GM23338 (cell line): ENCODE measurements at regions not wholly inside any gene's neighbourhood (a gene's known extent, or its start where the extent isn't known, plus 50 kb on each side); places are given as distances from the start of the nearest gene placed in this dataset.

Experiments used
- ATAC-seq: fragments of 200-7000 bp; cut with Tn5 transposase; 3 replicates; pipeline ENCODE4 v1.9.1; 2020
- DNase-seq: peaks from one replicate; pipeline ENCODE4 v3.0.0-alpha.2; 2015; ENCODE audit warnings: low spot score
- H2AFZ ChIP-seq: fragments of 200-600 bp; sonication (generic); 2 replicates; pipeline ENCODE4 v1.8.0; 2016; ENCODE audit warnings: antibody characterized with exemption, mild to moderate bottlenecking, moderate library complexity
- H3F3A ChIP-seq: fragments of 200-600 bp; sonication (generic); replicated peaks from 2 replicates; pipeline ENCODE4 v1.8.0; 2017; ENCODE audit warnings: antibody characterized with exemption, mixed run types, low read depth
- H3K27ac ChIP-seq: fragments of 200-600 bp; sonication (generic); 2 replicates; pipeline ENCODE4 v1.6.1; 2016; ENCODE audit warnings: low read depth
- H3K27me3 ChIP-seq: fragments of 200-600 bp; sonication (generic); 2 replicates; pipeline ENCODE4 v1.8.0; 2016; ENCODE audit warnings: mild to moderate bottlenecking, mixed run types, moderate library complexity; ENCODE audit not compliant: insufficient read depth
- H3K36me3 ChIP-seq: fragments of 200-600 bp; sonication (generic); 2 replicates; pipeline ENCODE4 v1.8.0; 2016; ENCODE audit warnings: mild to moderate bottlenecking; ENCODE audit not compliant: insufficient read depth
- H3K4me1 ChIP-seq: fragments of 200-600 bp; sonication (generic); 2 replicates; pipeline ENCODE4 v1.8.0; 2016; ENCODE audit warnings: mild to moderate bottlenecking, moderate library complexity; ENCODE audit not compliant: insufficient read depth
- H3K4me2 ChIP-seq: fragments of 200-600 bp; sonication (generic); 2 replicates; pipeline ENCODE4 v1.7.1; 2017; ENCODE audit warnings: mixed run types
- H3K4me3 ChIP-seq: fragments of 200-600 bp; sonication (generic); 2 replicates; pipeline ENCODE4 v1.6.1; 2016; ENCODE audit warnings: mixed run types
- H3K79me2 ChIP-seq: fragments of 200-600 bp; sonication (generic); replicated peaks from 2 replicates; pipeline ENCODE4 v1.8.0; 2017; ENCODE audit warnings: mild to moderate bottlenecking; ENCODE audit not compliant: insufficient read depth
- H3K9me2 ChIP-seq: fragments of 200-600 bp; sonication (generic); 2 replicates; pipeline ENCODE4 v1.8.0; 2017; ENCODE audit not compliant: insufficient read depth
- H4K20me1 ChIP-seq: fragments of 200-600 bp; sonication (generic); replicated peaks from 2 replicates; pipeline ENCODE4 v1.8.0; 2017; ENCODE audit warnings: mild to moderate bottlenecking; ENCODE audit not compliant: insufficient read depth
- H3K27ac Mint-ChIP-seq: 2 replicates; pipeline ENCODE4 v1.8.0; 2020; ENCODE audit warnings: inconsistent platforms, mild to moderate bottlenecking, moderate library complexity, mixed read lengths
- H3K27me3 Mint-ChIP-seq: 3 replicates; pipeline ENCODE4 v1.8.0; 2022; ENCODE audit warnings: low read depth, mild to moderate bottlenecking, moderate library complexity, mixed read lengths, inconsistent platforms; ENCODE audit not compliant: insufficient read depth, poor library complexity
- H3K36me3 Mint-ChIP-seq: 3 replicates; pipeline ENCODE4 v1.8.0; 2021; ENCODE audit warnings: low read depth, mild to moderate bottlenecking, inconsistent platforms, moderate library complexity, mixed read lengths
- H3K4me1 Mint-ChIP-seq: 3 replicates; pipeline ENCODE4 v1.8.0; 2020; ENCODE audit warnings: mild to moderate bottlenecking, inconsistent platforms, mixed read lengths
- H3K4me3 Mint-ChIP-seq: 3 replicates; pipeline ENCODE4 v1.8.0; 2021; ENCODE audit warnings: moderate library complexity, mild to moderate bottlenecking, inconsistent platforms, mixed read lengths
- H3K9me3 Mint-ChIP-seq: 3 replicates; pipeline ENCODE4 v1.8.0; 2020; ENCODE audit warnings: moderate library complexity, mild to moderate bottlenecking, inconsistent platforms, mixed read lengths
- CREB1 ChIP-seq: fragments of 250-450 bp; sonication (Bioruptor Pico); IDR thresholded peaks from 2 replicates; pipeline ENCODE4 v1.5.0; 2020; ENCODE audit warnings: low read depth, mild to moderate bottlenecking, moderate library complexity
- CTCF ChIP-seq, 2 experiments: fragments of 200-600 bp in 1 of 2; sonication (generic) in 1 of 2; conservative IDR thresholded peaks; 2 replicates each; pipeline versions ENCODE4 v1.5.1 to v1.6.1; 2016 to 2017; ENCODE audit warnings: antibody characterized with exemption in 2 of 2, low read depth in 2 of 2, mild to moderate bottlenecking in 2 of 2, moderate library complexity in 1 of 2
- EZH2 ChIP-seq: fragments of 200-600 bp; sonication (generic); IDR thresholded peaks from one replicate; pipeline ENCODE4 v1.8.0; 2017; ENCODE audit warnings: antibody characterized with exemption, mild to moderate bottlenecking, low read depth; ENCODE audit not compliant: unreplicated experiment
- EZH2phosphoT487 ChIP-seq: fragments of 200-600 bp; sonication (generic); IDR thresholded peaks from one replicate; pipeline ENCODE4 v1.8.1; 2018; ENCODE audit warnings: antibody characterized with exemption; ENCODE audit not compliant: unreplicated experiment
- POLR2AphosphoS5 ChIP-seq: IDR thresholded peaks from 2 replicates; pipeline ENCODE4 v1.6.1; 2016; ENCODE audit warnings: antibody characterized with exemption, low read depth
- STAT1 ChIP-seq: IDR thresholded peaks from one replicate; pipeline ENCODE4 v1.6.1; 2016; ENCODE audit warnings: antibody characterized with exemption; ENCODE audit not compliant: unreplicated experiment
- ZNF114 ChIP-seq: fragments of 250-450 bp; sonication (Bioruptor Pico); IDR thresholded peaks from 2 replicates; pipeline ENCODE4 v1.5.0; 2020; ENCODE audit warnings: mild to moderate bottlenecking, moderate library complexity
- ZNF331 ChIP-seq: fragments of 250-450 bp; sonication (Bioruptor Pico); IDR thresholded peaks from 2 replicates; pipeline ENCODE4 v1.5.0; 2020; ENCODE audit warnings: low read depth, mild to moderate bottlenecking, moderate library complexity
- TF ChIP-seq, protein P1 (sequence below): IDR thresholded peaks from 2 replicates; pipeline ENCODE4 v1.6.1; 2016; ENCODE audit warnings: antibody characterized with exemption
- TF ChIP-seq, protein P2 (sequence below): IDR thresholded peaks from one replicate; pipeline ENCODE4 v1.6.1; 2018; ENCODE audit warnings: antibody characterized with exemption; ENCODE audit not compliant: unreplicated experiment

DNA sequence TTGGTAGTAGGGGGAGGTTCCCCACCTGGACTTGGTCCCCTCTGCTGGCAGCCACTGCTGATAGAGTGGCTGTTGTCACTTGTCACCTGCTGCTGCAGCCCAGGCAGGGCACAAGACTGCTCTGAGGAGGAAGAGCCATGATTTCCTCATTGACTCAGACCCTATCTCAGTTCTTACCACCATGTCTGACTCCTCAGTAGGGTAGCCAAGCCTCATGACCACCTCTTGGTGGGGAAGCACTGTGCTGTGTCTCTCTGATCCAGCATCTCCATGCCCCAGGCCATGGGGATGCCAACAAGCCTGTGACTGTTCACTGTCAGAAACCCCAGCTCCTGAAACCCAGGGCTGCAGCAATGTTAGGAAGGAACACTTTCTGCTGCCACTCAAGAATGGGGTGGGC is 173.0 kb downstream of the WSCD1 start:
- no peaks in the 10 kb centered on the region for H3K27me3 ChIP-seq
- H3F3A ChIP-seq: peaks cover 4% of the 10 kb centered on the region; the same call in 1 of the 2 replicates
- Mint-ChIP-seq H3K9me3 (no peaks in the 10 kb centered on the region), H3K4me1 (peaks cover 40% of the 10 kb centered on the region), H3K27me3 (peaks cover 11% of the 10 kb centered on the region), H3K4me3 (no peak overlapping the region), H3K27ac (no peak overlapping the region), H3K36me3 (no peaks in the 10 kb centered on the region)
- no peaks in the 10 kb centered on the region for H3K79me2 ChIP-seq
- no peak overlapping the region for H3K4me3 ChIP-seq
- H3K9me2 ChIP-seq: no peaks in the 10 kb centered on the region
- ATAC-seq (no peak), DNase-seq (no peak)
- H2AFZ ChIP-seq: no peak overlapping the region
- no peak overlapping the region for H3K27ac ChIP-seq
- no peaks in the 10 kb centered on the region for H3K36me3 ChIP-seq
- no peaks in the 10 kb centered on the region for H4K20me1 ChIP-seq
- TF ChIP-seq CTCF (conservative IDR thresholded peaks at IDR 0.05; ENCODE audit: low read depth in 2 of 2) (no peak), EZH2 (no peak), CREB1 (CRISPR knock-in tag) (no peak), STAT1 (no peak), EZH2phosphoT487 (no peak), ZNF331 (CRISPR knock-in tag) (no peak), POLR2AphosphoS5 (no peak)
- TF ChIP-seq, protein P1, sequence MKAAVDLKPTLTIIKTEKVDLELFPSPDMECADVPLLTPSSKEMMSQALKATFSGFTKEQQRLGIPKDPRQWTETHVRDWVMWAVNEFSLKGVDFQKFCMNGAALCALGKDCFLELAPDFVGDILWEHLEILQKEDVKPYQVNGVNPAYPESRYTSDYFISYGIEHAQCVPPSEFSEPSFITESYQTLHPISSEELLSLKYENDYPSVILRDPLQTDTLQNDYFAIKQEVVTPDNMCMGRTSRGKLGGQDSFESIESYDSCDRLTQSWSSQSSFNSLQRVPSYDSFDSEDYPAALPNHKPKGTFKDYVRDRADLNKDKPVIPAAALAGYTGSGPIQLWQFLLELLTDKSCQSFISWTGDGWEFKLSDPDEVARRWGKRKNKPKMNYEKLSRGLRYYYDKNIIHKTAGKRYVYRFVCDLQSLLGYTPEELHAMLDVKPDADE: no peak
- H3K4me1 ChIP-seq: peaks cover 34% of the 10 kb centered on the region
- H3K4me2 ChIP-seq: no peak overlapping the region

DNA sequence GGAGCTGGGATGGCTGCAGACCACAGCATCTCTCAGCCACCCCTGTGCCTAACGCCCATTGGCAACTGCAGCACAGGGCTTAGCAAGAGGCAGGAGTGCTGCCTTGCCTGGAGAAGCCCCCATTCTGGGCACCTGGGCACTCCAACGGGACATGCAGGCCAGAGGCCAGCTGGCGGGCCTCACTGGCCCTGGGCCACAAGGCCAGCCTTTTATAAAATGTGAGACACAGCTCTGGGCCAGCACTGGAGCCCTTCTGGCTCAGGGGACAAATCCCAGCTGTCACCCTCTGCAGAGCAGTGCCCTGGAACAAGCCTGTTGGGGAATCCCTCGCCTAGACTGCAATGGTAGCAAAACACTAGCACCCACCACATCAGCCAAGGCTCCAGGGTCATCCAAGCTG is 171.8 kb downstream of the WSCD1 start:
- TF ChIP-seq, protein P1: no peak
- TF ChIP-seq POLR2AphosphoS5 (no peak), ZNF114 (CRISPR knock-in tag) (no peak), STAT1 (no peak)
- TF ChIP-seq, protein P2, sequence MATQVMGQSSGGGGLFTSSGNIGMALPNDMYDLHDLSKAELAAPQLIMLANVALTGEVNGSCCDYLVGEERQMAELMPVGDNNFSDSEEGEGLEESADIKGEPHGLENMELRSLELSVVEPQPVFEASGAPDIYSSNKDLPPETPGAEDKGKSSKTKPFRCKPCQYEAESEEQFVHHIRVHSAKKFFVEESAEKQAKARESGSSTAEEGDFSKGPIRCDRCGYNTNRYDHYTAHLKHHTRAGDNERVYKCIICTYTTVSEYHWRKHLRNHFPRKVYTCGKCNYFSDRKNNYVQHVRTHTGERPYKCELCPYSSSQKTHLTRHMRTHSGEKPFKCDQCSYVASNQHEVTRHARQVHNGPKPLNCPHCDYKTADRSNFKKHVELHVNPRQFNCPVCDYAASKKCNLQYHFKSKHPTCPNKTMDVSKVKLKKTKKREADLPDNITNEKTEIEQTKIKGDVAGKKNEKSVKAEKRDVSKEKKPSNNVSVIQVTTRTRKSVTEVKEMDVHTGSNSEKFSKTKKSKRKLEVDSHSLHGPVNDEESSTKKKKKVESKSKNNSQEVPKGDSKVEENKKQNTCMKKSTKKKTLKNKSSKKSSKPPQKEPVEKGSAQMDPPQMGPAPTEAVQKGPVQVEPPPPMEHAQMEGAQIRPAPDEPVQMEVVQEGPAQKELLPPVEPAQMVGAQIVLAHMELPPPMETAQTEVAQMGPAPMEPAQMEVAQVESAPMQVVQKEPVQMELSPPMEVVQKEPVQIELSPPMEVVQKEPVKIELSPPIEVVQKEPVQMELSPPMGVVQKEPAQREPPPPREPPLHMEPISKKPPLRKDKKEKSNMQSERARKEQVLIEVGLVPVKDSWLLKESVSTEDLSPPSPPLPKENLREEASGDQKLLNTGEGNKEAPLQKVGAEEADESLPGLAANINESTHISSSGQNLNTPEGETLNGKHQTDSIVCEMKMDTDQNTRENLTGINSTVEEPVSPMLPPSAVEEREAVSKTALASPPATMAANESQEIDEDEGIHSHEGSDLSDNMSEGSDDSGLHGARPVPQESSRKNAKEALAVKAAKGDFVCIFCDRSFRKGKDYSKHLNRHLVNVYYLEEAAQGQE: no peak
- Histone ChIP-seq H3F3A (peaks cover 4% of the 10 kb centered on the region; the same call in 1 of the 2 replicates), H3K27ac (no peak overlapping the region), H3K4me3 (no peak overlapping the region), H3K27me3 (no peaks in the 10 kb centered on the region), H3K4me1 (peaks cover 39% of the 10 kb centered on the region), H3K79me2 (no peaks in the 10 kb centered on the region), H3K4me2 (no peak overlapping the region), H3K36me3 (no peaks in the 10 kb centered on the region), H3K9me2 (no peaks in the 10 kb centered on the region), H4K20me1 (no peaks in the 10 kb centered on the region), H2AFZ (no peak overlapping the region)
- H3K36me3 Mint-ChIP-seq: no peaks in the 10 kb centered on the region
- H3K4me1 Mint-ChIP-seq: peaks cover 40% of the 10 kb centered on the region
- no peak for ATAC-seq
- H3K4me3 Mint-ChIP-seq: no peak overlapping the region
- DNase-seq: no peak
- H3K9me3 Mint-ChIP-seq: no peaks in the 10 kb centered on the region
- no peak overlapping the region for H3K27ac Mint-ChIP-seq
- peaks cover 12% of the 10 kb centered on the region for H3K27me3 Mint-ChIP-seq
